ENCODE measurements at regions not wholly inside any gene's neighbourhood (a gene's known extent, or its start where the extent isn't known, plus 50 kb on each side); places are given as distances from the start of the nearest gene placed in this dataset.
"Not testable (repeated sequence)": the region's sequence is repeated elsewhere in the genome, so short reads cannot be mapped to it uniquely, and the experiment has no call there.

DNA sequence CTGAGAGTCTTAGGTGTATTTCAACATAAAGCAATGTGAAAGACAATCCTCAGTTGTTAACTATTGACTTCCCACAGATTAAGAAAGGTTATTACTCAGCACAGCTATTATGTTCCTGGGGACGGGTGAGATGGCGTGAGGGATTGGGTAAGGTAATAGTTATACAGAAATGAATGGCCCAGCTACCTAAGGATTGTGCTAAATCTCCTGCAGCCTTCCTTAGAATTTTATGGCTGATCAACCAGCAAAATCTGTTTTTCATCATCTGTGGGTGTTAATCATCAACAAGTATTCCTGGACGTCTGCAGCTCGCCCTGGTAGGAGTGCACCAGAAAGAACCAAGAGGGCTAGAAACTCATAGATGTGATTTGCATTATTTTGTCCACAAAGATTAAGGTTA is 146.0 kb upstream of the IVNS1ABP start:
- no peak for DNase-seq

DNA sequence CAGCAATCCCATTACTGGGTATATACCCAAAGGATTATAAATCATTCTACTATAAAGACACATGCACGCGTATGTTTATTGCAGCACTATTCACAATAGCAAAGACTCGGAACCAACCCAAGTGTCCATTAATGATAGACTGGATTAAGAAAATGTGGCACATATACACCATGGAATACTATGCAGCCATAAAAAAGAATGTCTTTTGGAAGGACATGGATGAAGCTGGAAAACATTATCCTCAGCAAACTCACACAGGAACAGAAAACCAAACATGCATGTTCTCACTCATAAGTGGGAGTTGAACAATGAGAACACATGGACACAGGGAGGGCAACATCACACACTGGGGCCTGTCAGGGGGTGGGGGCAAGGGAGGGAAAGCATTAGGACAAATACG is 143.7 kb upstream of the IVNS1ABP start:
- not testable (repeated sequence) for DNase-seq

- no peak for DNase-seq
These were observed 142.1 kb upstream of the IVNS1ABP start for GRCh38 chr1:185459141-185459540.

- DNase-seq = no peak
These were observed 141.6 kb upstream of the IVNS1ABP start for GRCh38 chr1:185458670-185459069.

GRCh38 chr1:185453496-185454192 is 136.6 kb upstream of the IVNS1ABP start:
- no peak for DNase-seq

DNA sequence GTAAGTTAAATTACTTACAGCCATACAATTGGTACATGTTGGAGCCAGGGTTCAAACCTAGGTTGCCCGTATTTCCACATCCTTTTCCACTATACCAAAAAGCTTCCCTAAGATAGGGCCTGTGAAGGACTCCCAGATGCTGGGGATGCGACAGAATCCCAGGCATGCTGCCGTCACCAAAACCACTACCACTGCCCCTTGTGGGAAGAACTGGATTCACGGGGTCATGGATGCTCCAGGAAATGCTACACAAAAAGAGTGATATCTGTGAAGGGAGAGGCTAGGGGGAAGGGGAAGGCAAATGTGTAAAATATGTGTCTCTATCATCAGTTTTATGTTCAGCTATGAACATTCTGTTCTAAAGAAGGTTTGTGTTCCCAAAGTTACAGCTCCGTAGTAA is 133.9 kb upstream of the IVNS1ABP start:
- DNase-seq = no peak

GRCh38 chr1:185450060-185450788 is 133.2 kb upstream of the IVNS1ABP start:
- no peak for DNase-seq

DNA sequence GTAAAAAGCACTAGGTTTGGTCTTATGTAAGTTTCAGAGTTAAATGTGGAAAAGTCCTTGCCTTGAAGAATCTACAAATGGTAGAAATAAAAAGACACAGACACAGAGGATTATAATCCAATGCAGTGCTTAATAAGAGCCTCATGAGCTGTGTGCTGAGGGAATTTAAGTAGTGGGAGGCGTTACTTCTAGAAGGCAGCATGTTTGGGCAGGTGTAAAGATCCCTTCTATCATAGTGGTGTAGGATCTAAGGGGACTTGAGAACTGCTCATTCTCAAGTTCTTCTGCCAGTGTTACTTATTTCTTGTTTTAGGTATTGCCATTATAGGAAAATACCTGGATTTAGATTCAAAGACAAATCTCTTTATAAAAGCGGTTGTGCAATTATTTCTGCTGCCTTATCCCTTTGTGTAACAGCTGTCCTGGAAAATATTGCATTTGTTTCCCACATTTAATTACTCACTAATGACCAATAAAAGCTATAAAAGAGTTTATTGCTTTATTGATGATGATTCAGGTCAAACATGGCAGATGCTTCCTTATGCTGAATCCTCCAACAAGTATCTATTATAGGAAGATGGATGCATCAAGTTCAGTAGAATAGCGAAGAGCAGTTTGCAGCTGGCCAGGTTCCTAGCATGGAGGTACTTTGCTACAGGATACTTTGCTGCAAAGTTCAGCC is 132.5 kb upstream of the IVNS1ABP start:
- no peak for DNase-seq

DNA sequence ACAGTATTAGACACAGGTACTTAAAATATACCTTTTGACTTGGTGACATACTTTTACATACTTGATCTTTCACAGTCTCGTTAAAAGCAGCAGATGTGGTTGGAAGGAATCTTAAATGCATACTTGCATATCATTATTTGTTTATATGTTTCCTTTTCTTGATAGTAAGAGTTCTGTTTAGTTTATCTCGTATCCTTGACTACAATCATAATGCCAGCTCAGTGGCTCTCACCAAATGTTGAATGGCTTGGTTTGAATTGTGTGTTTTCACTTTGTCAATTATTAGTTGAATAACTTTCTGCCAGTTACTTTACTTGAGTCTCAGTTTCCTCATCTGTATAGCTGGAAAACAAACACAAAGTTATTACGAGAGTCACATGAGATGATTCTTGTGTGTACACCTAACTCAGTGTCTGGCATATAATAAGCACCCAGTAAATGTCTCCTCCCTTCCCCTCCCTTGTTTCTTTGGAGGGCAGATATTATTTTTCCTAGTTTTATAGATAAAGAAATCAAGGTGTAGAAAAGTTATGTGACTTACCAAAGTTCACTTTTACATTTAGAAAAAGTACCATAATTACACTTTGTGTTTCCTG is 131.6 kb upstream of the IVNS1ABP start:
- DNase-seq = no peak

DNA sequence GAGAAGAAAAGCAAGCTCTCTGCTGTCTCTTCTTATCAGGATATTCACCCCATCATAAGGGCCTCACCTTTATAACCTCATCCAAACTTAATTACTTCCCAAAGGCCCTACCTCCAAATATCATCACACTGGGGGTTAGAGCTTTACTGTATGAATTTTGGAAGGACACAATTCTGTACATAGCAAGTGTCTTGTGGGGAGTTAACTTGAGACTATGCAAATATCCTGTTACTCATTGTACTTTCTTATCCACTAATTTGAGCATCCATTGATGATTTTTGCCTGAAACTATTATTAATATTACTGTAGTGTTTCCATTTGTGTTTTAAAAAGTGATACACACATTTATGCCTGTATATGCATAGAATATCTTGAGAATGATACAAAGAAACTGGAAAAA is 129.1 kb upstream of the IVNS1ABP start:
- no peak for DNase-seq

GRCh38 chr1:185445594-185445993 is 128.6 kb upstream of the IVNS1ABP start:
- DNase-seq = no peak

DNA sequence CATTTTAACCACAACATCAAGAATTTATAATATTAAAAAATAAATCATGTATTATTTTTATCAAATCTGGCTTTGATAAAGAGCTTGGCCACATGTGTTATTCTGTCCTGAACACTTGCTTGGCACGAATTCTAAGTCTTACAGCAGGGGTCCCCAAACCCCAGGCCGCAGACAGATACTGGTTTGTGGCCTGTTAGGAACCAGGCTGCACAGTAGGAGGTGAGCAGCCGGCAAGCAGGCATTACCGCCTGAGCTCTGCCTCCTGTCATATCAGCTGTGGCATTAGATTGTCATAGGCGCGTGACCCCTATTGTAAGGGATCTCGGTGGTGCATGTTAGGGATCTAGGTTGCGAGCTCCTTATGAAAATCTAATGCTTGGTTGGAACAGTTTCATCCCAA is 127.6 kb upstream of the IVNS1ABP start:
- no peak for DNase-seq

DNA sequence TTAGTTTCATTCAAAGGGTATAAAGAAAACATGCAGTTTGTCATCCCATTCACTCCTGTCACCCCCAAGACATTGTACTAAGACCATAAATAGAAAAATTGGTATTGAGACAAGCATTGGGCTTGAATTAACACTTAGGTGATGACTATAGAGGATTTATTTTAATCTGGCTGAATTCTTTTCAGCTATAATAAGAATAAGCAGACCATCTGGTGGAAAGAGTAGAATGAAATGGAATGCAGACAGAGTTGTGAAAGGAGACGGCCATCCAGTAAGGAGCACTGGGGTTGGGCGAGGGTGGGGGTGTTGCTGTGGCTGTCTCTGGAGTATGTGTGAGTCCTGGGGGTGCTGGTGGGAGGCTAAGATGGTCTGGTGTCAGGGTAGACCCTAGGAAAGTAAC is 125.0 kb upstream of the IVNS1ABP start:
- DNase-seq = no peak

DNA sequence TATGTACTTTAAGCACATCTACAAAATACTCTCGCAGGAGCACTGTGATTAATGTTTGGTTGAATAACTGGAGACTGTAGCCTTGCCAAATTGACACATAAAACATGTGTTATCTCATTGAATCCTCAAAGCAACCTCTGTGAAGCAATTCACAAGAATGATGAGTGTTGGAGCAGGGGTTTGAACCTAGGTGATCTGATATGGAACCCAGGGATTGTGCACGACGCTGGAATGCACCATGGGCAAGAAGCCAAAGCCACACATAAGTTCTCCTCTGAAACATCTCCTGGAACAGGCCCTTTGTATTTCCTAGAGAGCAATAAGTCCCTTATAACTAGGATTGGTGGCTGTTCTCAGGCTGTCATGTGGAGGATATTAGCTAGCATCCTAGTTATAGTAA is 124.6 kb upstream of the IVNS1ABP start:
- no peak for DNase-seq

DNA sequence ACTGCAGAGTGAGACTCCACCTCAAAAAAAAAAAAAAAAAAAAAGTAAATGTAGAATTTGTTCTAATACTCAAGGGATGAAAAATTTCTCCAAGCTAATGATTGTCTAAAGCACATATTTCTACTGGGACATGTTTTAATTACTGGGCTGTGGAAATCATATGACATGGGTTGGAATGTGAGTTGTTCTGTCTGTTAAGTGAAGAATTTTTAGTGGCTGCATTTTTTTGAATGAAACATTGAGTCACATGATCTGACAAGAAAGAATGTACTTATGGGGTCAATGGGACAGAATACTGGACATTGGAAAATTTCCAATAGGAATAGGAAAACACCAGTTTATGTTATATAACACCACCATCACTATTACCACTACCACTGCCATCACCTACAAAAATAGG is 123.8 kb upstream of the IVNS1ABP start:
- DNase-seq = no peak

DNA sequence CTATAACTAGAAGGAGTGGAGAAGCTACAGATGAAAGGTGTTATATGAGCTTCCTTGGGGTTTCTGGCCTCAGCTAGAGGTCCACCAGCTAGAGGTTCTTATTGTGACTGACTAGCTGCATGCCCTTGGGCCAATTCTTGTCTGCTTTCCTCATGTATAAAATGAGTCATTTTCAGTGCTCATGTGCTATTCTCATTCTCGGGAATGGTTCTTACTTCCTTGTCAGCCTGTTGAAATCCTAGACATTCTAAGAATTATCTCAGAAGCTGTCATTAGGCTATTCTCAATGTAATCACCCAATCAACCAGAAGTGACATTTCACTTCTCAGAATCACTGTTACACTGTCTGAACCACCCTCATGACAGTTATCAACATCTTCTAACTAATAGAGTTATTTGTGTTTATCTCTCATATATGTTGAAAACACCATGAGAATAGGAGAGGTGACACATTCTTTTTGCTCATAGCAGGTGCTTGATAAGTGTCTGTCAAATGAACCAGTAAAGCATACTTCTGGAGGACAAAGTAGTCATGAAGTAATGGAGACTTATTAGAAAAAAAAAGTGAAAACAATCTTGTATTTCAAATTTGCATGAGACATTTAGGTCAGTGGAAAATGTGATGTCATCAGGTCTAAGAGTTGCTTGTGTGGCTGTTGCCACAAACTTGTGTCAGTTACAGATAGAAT is 122.8 kb upstream of the IVNS1ABP start:
- DNase-seq = no peak

- no peak for DNase-seq
These were observed 121.9 kb upstream of the IVNS1ABP start for GRCh38 chr1:185438936-185439335.

- no peak for DNase-seq
These were observed 118.8 kb upstream of the IVNS1ABP start for GRCh38 chr1:185435696-185436379.

GRCh38 chr1:185434721-185435120 is 117.7 kb upstream of the IVNS1ABP start:
- no peak for DNase-seq

- DNase-seq = no peak
These were observed 116.6 kb upstream of the IVNS1ABP start for GRCh38 chr1:185433667-185434066.

- no peak for DNase-seq
These were observed 115.9 kb upstream of the IVNS1ABP start for GRCh38 chr1:185432948-185433347.

DNA sequence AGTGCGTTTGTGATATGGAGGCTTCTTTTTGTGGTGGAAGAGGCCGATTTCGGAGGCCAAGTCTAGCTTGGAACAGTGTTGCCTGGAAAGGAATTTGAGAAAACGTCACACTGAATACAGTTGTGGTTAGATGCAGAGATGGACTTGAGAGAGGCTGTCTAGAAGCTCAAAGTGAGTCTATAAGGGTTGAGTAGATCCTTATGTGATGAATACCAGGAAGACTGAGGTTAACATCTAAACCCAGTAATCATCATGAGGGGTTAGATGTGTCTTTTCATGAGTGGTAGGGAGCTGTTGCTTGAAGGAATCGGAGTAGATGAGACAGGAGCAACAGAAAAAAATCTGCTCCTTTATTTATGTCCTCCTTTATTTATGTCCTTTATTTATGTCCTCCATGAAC is 114.6 kb upstream of the IVNS1ABP start:
- no peak for DNase-seq
